Left ventricle myocardium inferior (tissue), 1 donor: ENCODE measurements at regions not wholly inside any gene's neighbourhood (a gene's known extent, or its start where the extent isn't known, plus 50 kb on each side); places are given as distances from the start of the nearest gene placed in this dataset.
A peak's percentile ranks its signal among the peaks of the same experiment; 100 is the strongest.

Source experiments
- DNase-seq: peaks from one replicate; pipeline ENCODE4 v3.0.0-alpha.2; 2020
- H3K27ac ChIP-seq: fragments of 200-600 bp; replicated peaks from 2 replicates; pipeline ENCODE4 v1.8.0; 2021
- H3K27me3 ChIP-seq: fragments of 200-600 bp; 2 replicates; pipeline ENCODE4 v1.8.0; 2021; ENCODE audit warnings: low read depth
- H3K36me3 ChIP-seq: fragments of 200-600 bp; 2 replicates; pipeline ENCODE4 v1.8.0; 2021
- H3K4me1 ChIP-seq: fragments of 200-600 bp; 2 replicates; pipeline ENCODE4 v1.8.0; 2021
- H3K4me3 ChIP-seq: fragments of 200-600 bp; 2 replicates; pipeline ENCODE4 v1.8.0; 2021; ENCODE audit warnings: mild to moderate bottlenecking, moderate library complexity
- H3K9me3 ChIP-seq: fragments of 200-600 bp; replicated peaks from 2 replicates; pipeline ENCODE4 v1.8.0; 2021
- CTCF ChIP-seq: fragments of 200-600 bp; IDR thresholded peaks from 2 replicates; pipeline ENCODE4 v1.8.0; 2021; ENCODE audit warnings: antibody characterized with exemption, mild to moderate bottlenecking, borderline replicate concordance
- intact Hi-C: fragments of 100-400 bp; cut with micrococcal nuclease; formaldehyde crosslinking; loops from one replicate; pipeline ENCODE4 v1.11.0; 2022
- donor health status: DM: no; HTN: yes; CAD: no; lungs with severe emphysema.

GRCh38 chr2:62413116-62413663 is 92.8 kb downstream of the TMEM17 start:
- H3K9me3 ChIP-seq = no peaks in the 10 kb centered on the region
- intact Hi-C loops = loop anchor here (5.0 kb wide), 1 partner anchor 416 kb away; no protein-coding TSS in a partner anchor
- no peak overlapping the region for H3K27ac ChIP-seq
- TF ChIP-seq CTCF = no peak
- no peak for DNase-seq
- H3K36me3 ChIP-seq = no peaks in the 10 kb centered on the region
- no peak overlapping the region for H3K4me3 ChIP-seq
- no peaks in the 10 kb centered on the region for H3K27me3 ChIP-seq
- peaks cover 44% of the 10 kb centered on the region for H3K4me1 ChIP-seq

- no peaks in the 10 kb centered on the region for H3K27me3 ChIP-seq
- DNase-seq = no peak
- intact Hi-C loops = loop anchor here (5.0 kb wide), 1 partner anchor 415 kb away; no protein-coding TSS in a partner anchor
- no peaks in the 10 kb centered on the region for H3K9me3 ChIP-seq
- H3K4me1 ChIP-seq = peaks cover 48% of the 10 kb centered on the region
- H3K4me3 ChIP-seq = no peak overlapping the region
- H3K27ac ChIP-seq = no peak overlapping the region
- peak; percentile 30 for TF ChIP-seq CTCF
- H3K36me3 ChIP-seq = no peaks in the 10 kb centered on the region
Observed at GRCh38 chr2:62412347-62412742, 93.7 kb downstream of the TMEM17 start.

- Histone ChIP-seq H3K9me3 (no peaks in the 10 kb centered on the region), H3K4me1 (peaks cover 48% of the 10 kb centered on the region), H3K4me3 (no peak overlapping the region), H3K36me3 (no peaks in the 10 kb centered on the region), H3K27me3 (no peaks in the 10 kb centered on the region), H3K27ac (peak overlapping the region; percentile 84)
- no peak for DNase-seq
- intact Hi-C loops = loop anchor here (2.0 to 5.0 kb wide), 2 partner anchors 414 to 492 kb away; no protein-coding TSS in a partner anchor
- no peak for TF ChIP-seq CTCF
Observed at GRCh38 chr2:62410926-62411456, 95.0 kb downstream of the TMEM17 start.

GRCh38 chr2:62410015-62410453 is 96.0 kb downstream of the TMEM17 start:
- intact Hi-C loops = loop anchor here (2.0 to 5.0 kb wide), 2 partner anchors 413 to 491 kb away; no protein-coding TSS in a partner anchor
- Histone ChIP-seq H3K4me1 (peaks cover 43% of the 10 kb centered on the region), H3K4me3 (no peak overlapping the region), H3K36me3 (no peaks in the 10 kb centered on the region), H3K27ac (peak overlapping the region; percentile 84), H3K9me3 (no peaks in the 10 kb centered on the region), H3K27me3 (no peaks in the 10 kb centered on the region)
- DNase-seq = no peak
- peak; percentile 53 for TF ChIP-seq CTCF

GRCh38 chr2:62409442-62409841 is 96.6 kb downstream of the TMEM17 start:
- no peak for DNase-seq
- H3K27ac ChIP-seq = peak overlapping the region; percentile 84
- no peak overlapping the region for H3K4me3 ChIP-seq
- intact Hi-C loops = loop anchor here (10.0 kb wide), 1 partner anchor 215 kb away; the partner anchor contains the start of gene B3GNT2
- H3K27me3 ChIP-seq = no peaks in the 10 kb centered on the region
- no peak for TF ChIP-seq CTCF
- peaks cover 40% of the 10 kb centered on the region for H3K4me1 ChIP-seq
- no peaks in the 10 kb centered on the region for H3K9me3 ChIP-seq
- H3K36me3 ChIP-seq = no peaks in the 10 kb centered on the region
